ENCODE measurements at regions not wholly inside any gene's neighbourhood (a gene's known extent, or its start where the extent isn't known, plus 50 kb on each side); places are given as distances from the start of the nearest gene placed in this dataset.

DNA sequence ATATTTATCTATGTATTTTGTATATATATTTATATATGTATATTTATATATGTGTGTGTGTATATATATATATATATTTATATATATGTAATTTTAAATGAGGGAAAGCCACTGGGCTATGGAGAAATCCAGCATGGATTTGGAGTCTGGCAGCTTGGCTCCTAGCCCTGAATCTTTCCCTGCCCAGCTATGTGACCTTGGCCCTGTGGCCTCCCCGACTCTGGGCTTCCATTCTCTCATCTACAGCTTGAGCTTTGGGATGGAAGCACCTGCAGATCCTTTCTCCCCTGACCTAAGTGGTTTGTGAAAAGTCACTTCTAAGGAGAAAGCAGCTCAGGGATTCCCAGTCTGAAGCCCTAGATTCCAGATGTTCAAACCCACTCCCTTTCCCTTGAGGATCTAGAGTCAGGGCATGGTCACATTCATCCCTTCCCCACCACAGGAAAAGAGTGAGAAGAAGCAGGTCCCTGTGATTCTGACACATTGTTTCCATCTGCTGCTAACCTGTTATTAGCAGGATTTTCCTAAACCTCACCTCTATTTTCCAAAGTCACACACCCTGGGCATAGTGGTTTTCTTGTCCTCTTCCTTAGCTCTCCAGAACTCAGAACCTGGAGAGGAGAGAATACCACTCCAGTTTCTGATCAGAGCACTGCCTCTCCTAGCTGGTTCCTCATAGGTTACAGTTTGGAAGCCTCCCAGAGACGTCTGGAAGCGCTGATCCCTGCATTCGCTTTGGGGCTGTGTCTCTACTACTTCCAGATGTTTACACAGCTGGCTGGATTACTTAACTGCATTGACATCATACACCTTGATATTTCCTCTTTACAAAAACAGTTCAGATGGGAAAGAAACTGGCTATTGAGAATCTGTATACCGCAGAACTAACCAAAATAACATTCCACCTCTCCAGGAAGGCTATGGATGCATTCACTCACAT, 327.5 kb upstream of the ZMIZ1 start:
- no peak for DNase-seq (ENCODE audit: extremely low read depth in 1 of 2, low read depth in 1 of 2)

DNA sequence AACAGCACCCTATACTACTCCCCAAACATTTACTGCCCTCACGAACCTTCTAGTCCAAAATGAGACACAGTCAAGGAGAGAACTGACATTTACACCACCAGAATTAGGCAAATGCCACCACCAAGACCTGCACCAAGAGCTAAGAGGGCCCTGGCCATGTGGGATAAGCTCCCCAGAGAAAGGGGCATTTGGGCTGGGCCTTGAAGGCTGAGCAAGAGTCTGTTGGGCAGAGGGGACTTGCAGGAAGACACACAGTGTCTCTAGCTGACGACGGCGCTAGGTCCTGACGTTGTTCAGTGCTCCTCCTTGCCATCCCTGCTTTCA, 326.4 kb upstream of the ZMIZ1 start:
- DNase-seq (ENCODE audit: extremely low read depth in 1 of 2, low read depth in 1 of 2): no peak

DNA sequence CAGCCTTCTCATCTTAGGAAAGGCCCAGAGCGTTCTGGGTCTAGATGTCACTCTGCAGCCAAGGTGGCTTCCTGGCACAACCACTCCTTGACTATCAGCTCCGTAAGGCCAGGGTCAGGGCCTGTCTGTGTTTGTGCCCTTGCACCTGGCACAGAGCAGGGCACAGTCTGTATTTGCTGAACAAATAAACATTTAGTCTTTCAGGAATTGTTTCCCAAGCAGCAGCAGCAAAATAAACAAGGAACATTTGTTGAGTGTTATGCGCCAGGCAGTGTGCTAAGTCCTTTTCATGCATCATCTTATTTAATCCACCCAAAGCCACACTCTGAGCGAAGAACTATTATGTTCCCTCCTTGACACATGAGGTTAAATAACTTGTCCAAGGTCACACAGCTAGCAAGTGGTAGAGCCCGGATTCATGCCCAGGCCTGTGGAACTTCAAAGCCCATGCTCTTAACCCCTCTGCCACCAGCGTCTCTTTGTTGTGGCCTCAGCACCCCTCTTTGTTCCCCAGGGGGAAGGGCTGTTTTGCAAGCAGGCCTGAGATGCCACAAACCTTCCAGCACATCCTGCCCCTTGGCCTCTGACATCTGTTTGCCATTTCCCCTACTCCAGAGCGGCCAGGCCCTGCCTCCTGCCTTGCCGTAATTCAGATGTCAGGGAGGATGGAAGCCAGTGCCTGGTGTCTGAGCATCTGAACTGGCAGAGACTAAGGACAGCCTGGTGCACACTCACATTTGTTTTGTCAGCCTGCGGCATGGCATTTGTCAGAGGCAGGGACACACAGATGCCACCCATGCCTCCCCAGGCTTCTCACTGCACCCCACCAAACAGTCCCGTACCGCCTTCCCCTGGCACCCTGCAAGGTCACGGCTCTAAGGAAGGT, 325.8 kb upstream of the ZMIZ1 start:
- no peak for DNase-seq (ENCODE audit: extremely low read depth in 1 of 2, low read depth in 1 of 2)

DNA sequence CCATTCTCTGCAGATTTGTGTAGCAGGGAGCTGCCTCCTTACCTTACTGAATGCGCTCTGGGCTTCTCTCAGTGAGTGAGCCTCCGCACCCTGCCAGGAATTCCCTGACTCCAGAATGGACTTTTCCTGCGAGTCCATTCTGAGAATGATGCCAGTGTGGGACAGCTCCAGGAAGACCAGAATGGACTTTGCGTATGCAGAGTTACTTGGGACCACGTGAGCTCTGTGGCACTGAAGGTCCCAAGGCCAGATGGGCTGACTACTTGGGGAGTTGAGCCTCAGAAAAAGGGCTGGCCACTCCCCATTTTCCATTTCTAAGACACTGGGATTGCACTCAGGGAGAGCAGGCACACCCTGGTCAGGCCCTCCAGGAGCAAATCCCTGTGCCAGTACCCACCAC, 324.7 kb upstream of the ZMIZ1 start:
- DNase-seq (ENCODE audit: extremely low read depth in 1 of 2, low read depth in 1 of 2): no peak

DNA sequence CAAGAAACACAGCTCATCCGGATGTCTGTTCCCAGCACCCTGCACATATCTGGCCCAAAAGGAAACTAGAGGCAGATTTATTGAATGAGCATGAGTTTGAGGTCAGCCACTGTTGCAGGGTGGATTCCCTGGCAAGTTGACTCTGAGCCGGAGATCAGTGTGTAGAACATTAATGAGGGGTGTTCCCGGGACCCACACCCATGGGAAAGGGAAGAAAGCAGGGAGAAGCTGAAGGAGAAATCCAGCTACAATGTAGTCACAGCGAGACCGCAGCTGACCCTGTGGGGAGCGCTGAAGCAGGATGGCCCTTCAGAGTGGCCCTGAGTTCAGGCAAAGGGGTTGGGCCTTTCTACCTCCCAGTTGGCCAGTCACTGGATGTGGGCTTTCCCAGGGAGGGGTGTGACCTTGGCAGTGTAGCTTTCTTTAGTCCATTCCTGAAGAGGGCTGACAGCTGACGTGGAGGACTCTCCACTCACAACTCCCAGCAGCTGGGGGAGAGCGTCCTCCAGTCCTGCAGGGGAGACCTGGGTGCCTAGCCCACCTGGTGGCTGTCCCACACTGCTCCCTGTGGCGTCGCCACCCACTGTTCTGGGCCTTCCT, 324.2 kb upstream of the ZMIZ1 start:
- DNase-seq (ENCODE audit: extremely low read depth in 1 of 2, low read depth in 1 of 2): no peak

DNA sequence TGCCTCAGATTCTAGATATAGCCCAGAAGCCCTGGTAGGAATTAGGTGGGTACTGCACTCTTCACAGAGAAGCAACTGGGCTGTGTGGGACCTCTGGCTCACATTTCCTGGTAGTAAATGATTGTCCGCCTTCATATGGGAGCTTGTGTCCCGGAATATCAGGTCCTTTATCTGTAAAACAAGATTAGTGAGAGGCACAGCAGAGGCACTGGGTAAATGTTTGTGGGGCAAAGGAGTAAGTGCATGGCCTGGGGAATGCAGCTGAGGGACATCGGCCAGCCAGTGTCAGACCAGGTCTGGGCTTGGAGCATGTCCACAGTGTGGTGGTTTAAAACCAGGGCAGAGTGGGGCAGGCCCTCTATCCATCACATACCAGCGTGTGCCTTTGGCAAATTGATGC, 323.3 kb upstream of the ZMIZ1 start:
- DNase-seq (ENCODE audit: extremely low read depth in 1 of 2, low read depth in 1 of 2): no peak

DNA sequence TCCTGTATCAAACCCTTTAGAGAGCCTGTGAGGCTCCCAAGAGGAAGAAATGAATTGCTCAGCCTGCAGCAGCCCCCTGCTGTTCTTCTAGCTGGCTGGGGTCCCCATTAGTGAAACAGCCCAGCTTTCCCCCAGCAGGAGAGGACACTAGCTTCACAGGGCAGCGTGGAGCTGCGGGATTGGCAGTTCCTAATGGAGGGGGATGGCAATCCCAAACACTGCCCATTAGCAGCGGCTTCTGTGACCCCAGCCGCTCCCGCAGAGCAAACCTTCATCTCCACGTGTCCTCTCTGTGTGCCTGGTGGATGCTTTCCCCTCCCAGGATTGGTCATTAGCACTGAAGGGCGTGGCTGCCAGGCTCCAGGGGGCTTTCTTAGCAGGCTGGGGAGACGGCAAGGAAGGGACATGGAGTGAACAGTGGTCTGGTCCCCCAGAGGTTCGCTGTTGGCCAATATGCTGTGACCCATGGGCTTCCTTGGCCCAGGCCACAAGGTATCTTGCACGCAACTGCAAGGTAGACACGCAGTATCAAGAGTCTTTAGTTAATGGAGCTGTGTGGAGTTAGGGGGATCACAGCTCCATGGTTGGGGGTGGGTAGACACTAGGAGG, 322.5 kb upstream of the ZMIZ1 start:
- DNase-seq (ENCODE audit: extremely low read depth in 1 of 2, low read depth in 1 of 2): no peak

DNA sequence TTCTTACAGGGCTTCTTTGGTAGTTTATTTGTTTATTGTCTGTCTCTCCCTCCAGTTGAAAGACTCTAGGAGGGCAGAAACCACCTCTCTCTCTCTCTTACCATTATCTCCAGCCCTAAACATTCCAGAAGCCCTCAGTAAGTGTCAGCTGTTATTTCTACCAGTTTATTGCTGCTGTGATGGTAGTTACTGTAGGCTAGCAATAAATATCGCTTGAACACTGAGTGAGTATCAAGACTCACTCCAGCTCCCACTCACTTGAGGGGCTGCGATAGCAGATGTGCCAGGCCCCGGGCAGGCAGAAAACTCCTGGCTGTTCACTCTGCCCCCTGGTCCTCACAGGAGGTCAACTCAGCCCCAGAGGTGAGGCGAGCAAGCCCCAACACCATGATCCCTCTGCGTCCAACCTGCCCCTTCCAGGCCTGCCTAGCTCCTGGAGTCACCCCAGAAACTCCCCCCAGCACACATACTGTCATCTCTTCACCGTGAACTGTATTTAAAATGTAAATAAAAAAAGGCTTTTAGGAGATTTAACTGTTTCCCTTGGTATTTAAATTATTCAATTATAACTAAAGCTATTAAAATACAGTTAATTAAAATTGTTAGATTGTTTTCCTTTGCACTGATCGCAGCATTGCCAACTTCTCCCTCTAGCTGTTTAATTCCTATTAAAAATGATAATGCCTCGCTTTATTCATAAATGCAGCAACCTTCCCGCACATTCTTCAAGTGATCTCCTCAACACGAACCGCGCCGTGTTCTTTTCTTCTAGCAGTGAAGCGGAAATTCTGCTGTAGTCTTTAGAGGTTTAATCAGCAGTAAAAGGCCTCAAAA, 321.1 kb upstream of the ZMIZ1 start:
- no peak for DNase-seq (ENCODE audit: extremely low read depth in 1 of 2, low read depth in 1 of 2)

DNA sequence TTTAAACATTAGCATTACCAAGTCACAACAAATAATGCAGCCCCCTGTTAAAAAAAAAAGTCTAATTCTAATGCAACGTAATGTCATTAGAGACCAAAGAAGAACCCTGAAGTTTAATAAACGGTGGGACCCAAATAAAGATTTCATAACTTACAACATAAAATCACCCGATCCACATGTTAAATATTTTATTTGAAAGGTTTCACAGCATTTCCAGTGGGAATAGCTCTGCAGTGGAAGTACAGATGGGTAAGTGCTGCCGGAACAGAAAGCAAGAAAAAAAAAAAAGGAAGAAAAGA, 320.6 kb upstream of the ZMIZ1 start:
- DNase-seq (ENCODE audit: extremely low read depth in 1 of 2, low read depth in 1 of 2): no peak

DNA sequence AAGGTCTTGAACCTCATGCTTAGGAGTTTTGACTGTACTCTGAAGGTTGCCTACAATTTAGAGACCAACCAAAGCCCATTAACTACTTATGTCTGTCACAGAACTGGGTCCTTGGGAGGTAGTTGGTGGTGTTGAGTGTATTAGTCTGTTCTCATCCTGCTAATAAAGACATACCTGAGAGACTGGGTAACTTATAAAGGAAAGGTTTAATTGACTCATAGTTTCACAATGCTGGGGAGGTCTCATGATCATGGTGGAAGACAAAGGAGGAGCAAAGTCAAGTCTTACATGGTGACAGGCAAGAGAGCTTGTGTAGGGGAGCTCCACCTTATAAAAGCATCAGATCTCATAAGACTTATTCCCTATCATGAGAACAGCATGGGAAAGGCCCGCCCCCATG, 319.6 kb upstream of the ZMIZ1 start:
- no peak for DNase-seq (ENCODE audit: extremely low read depth in 1 of 2, low read depth in 1 of 2)

DNA sequence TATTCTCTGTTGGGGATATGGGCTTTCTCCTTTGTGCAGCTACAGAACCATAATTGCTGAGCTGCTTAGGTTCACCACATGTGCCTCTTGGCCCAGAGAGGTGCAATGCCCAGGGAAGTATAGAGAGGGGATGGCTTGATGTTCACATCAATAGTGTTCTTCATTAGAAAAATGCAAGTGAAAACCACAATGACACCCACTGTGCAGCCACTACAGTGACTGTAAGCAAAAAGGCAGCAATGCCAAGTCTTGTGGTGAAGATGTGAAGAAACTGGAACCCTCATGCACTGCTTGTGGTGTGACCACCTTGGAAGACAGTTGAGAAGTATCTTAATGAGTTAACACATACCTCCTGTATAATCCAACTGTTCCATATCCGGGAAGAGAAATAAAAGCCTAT, 318.9 kb upstream of the ZMIZ1 start:
- DNase-seq (ENCODE audit: extremely low read depth in 1 of 2, low read depth in 1 of 2): no peak

DNA sequence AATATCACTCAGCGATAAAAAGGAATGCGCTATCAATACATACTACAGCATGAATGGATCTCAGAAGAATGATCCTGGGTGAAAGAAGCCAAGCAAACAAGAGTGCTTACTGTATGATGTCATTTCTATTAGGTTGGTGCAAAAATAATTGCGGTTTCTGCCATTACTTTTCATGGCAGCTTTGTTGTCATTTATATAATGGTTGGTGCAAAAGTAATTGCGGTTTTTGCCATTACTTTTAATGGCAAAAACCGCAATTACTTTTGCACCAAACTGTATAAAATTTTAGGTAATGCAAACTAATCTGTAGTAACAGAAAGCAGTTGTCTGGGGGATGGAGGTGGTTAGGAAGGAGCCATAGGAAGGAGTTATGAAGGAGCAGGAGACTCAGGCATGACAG, 318.3 kb upstream of the ZMIZ1 start:
- no peak for DNase-seq (ENCODE audit: extremely low read depth in 1 of 2, low read depth in 1 of 2)

DNA sequence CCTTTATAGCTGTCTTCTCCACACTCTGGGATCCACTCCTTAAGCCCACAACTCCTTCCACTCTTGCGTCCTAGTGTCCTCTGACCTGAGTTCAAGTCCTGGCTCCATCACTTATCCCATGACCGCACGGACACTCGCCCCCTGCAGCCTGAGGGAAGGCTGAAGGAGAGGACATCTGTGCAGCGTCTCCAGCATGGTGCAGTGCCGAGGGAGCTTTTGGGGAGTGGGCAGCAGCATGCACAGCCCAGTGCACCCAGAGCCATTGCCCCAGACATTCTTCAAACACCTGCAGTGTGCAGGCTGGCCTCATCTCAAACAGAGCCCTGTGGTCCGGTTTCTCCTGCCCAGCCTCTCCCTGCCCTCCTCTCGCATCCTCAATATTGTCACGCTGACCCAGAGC, 317.1 kb upstream of the ZMIZ1 start:
- no peak for DNase-seq (ENCODE audit: extremely low read depth in 1 of 2, low read depth in 1 of 2)

DNA sequence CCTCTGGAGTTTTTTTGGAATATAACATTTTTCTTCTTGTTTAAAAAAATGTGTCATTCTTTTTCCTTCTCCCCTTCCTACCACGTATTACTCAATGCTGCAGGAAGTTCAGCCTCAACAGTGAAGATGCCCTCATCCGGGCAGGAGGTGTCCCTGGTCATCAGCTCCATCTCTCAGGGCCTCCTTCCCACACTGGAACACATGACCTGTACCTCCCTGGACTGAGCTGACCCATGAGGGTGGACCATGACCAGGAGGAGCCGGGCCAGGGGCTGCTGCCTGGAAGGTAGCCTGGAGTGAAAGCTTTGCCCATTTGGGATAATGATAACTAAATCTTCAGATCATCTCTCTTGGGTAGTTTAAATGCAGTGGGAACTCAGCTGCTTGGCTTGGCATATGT, 316.5 kb upstream of the ZMIZ1 start:
- no peak for DNase-seq (ENCODE audit: extremely low read depth in 1 of 2, low read depth in 1 of 2)

DNA sequence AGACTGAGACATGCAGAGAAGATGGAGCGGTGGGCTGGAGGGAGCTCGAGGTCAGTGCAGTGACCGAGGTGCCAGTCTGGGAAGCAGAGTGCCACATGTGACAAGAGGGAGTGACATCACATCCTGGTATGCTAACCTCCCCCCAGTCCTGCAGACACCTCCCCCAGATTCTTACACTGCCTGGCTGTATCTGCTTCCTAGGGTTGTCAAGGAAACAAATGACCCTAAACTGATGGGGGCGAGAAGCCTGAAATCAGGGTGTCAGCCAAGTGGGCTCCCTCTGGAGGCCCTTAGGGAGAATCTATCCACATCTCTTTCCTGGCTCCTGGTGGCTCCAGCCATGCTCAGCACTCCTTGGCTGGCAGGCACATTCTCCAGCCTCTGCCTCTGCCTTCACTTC, 316.1 kb upstream of the ZMIZ1 start:
- DNase-seq (ENCODE audit: extremely low read depth in 1 of 2, low read depth in 1 of 2): no peak

DNA sequence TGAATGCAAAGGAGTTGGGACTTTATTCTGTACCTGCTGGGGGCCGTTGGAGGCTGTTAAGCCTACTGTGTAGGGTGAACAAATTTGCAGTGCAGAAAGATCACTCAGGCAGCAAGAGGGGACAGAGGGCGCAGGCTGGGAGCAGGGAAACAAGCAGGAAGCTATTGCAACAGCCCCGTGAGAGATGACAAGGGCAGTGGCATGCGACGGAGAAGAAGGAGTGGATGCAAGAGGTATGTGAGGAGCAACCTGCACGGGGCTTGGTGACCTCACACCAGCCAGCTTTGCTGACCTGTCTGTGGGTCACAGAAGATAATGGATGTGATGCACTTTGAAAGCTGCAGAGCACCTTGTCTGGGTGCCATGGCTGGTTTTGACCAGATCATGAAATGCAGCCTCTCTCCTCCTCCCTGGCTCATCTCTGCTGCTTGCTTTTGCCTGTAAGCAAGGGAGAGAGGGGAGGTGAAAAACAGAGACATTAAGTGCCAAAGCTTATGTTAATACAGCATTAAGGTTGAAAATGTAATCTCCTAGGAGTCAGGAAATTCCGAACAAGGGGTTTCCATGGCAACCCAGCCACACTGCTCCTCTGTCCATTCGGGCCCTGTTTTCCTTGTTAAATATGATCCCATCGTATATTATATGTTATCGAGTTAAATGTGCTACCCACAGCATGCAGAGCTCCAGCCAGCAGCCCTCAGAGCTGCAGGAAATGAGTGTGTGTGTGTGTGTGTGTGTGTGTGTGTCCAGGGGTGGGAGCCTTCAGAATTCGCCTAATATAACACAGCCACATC, 314.3 kb upstream of the ZMIZ1 start:
- DNase-seq (ENCODE audit: extremely low read depth in 1 of 2, low read depth in 1 of 2): no peak

DNA sequence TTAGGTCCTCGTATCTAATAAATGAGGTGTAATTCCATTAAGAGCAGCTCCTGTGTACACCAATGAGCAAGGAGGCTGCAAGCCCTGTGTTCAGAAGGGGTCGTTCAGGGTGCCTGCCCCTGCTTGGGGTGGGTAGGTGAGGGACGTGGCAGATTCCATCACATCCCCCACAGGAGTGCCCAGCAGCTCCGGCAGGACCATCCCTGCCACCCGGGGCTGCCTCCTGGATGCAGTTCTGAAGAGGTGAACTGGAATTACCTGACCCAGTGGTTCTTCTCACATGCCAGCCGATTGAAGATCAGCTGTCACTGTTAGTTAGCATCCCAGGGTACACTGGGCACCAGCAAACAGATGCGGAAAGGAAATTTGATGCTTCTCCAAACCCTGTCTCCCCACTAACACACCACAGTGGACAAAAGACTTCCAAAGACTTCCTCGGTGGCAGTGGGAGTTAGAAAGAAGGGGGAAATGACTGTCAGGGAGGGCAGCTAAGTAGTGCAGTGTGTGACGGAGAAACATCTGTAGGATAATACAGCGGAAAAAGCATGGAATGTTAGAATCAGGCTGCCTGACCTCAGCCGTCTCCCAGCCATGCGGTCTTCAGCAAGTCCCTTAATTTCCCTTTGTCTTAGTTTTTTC, 313.6 kb upstream of the ZMIZ1 start:
- no peak for DNase-seq (ENCODE audit: extremely low read depth in 1 of 2, low read depth in 1 of 2)

DNA sequence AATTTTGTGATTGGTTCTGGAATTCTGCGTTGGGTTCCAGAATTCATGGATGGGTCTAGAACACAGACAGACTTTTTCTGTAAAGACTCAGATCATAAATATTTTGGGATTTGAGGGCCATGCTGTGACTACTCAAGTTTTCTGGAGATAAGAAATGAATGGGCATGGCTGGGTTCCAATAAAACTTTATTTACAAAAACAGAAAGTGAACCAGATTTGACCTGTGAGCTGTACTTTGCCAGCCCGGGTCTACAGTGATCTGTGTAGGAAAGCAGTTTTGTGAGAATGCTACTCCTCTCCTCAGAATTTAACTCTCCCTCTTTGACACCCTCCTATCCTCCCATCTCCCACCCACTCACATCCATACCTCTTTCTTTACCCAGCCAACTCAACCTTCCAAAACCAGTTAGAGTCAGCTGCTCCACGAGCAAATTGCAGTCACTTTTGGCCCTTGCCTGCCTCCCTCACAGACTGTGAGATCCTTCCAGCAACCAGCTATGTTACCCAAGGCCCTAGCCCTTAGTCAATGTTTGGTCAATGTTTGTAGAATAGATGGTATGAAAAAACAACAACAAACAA, 312.8 kb upstream of the ZMIZ1 start:
- no peak for DNase-seq (ENCODE audit: extremely low read depth in 1 of 2, low read depth in 1 of 2)
